Karpas-422 (cell line): ENCODE measurements at regions not wholly inside any gene's neighbourhood (a gene's known extent, or its start where the extent isn't known, plus 50 kb on each side); places are given as distances from the start of the nearest gene placed in this dataset.

Experiments
- DNase-seq: peaks from one replicate; pipeline ENCODE4 v3.0.0-alpha.2; 2015
- H2AFZ ChIP-seq: fragments of 200-600 bp; sonication (generic); 2 replicates; pipeline ENCODE4 v1.6.1; 2014; ENCODE audit warnings: antibody characterized with exemption, low read length, mixed read lengths
- H3K27ac ChIP-seq: fragments of 200-600 bp; sonication (generic); 2 replicates; pipeline ENCODE4 v1.5.1; 2014; ENCODE audit warnings: mild to moderate bottlenecking, low read length, moderate library complexity
- H3K27me3 ChIP-seq: fragments of 200-600 bp; sonication (generic); 2 replicates; pipeline ENCODE4 v1.6.1; 2014; ENCODE audit warnings: low read length, mixed read lengths
- H3K36me3 ChIP-seq: fragments of 200-600 bp; sonication (generic); 2 replicates; pipeline ENCODE4 v1.6.1; 2014; ENCODE audit warnings: low read length, mixed read lengths; ENCODE audit not compliant: insufficient read depth
- H3K4me1 ChIP-seq: fragments of 200-600 bp; sonication (generic); 2 replicates; pipeline ENCODE4 v1.6.1; 2014; ENCODE audit warnings: mild to moderate bottlenecking, low read length, mixed read lengths
- H3K4me2 ChIP-seq: fragments of 200-600 bp; sonication (generic); 2 replicates; pipeline ENCODE4 v1.6.1; 2014; ENCODE audit warnings: low read length, low read depth, mild to moderate bottlenecking; ENCODE audit not compliant: poor library complexity, severe bottlenecking
- H3K4me3 ChIP-seq: fragments of 200-600 bp; sonication (generic); 2 replicates; pipeline ENCODE4 v1.5.1; 2014; ENCODE audit warnings: mild to moderate bottlenecking, antibody characterized with exemption, low read length, mixed read lengths
- H3K79me2 ChIP-seq: fragments of 200-600 bp; sonication (generic); 2 replicates; pipeline ENCODE4 v1.6.1; 2014; ENCODE audit warnings: mild to moderate bottlenecking, low read length, mixed read lengths
- H3K9ac ChIP-seq: fragments of 200-600 bp; sonication (generic); 2 replicates; pipeline ENCODE4 v1.6.0; 2014; ENCODE audit warnings: low read length
- H3K9me2 ChIP-seq: fragments of 200-600 bp; sonication (generic), shearing (Covaris generic); replicated peaks from 2 replicates; pipeline ENCODE4 v1.6.0; 2014; ENCODE audit warnings: mild to moderate bottlenecking, low read length, moderate library complexity; ENCODE audit not compliant: insufficient read depth
- H3K9me3 ChIP-seq: fragments of 300-700, 200-600 bp; sonication (generic); 2 replicates; pipeline ENCODE4 v1.6.1; 2014; ENCODE audit warnings: low read length, mixed read lengths
- H4K20me1 ChIP-seq: fragments of 200-600 bp; sonication (generic); 2 replicates; pipeline ENCODE4 v1.6.1; 2014; ENCODE audit warnings: mild to moderate bottlenecking, antibody characterized with exemption, low read length, low read depth; ENCODE audit not compliant: insufficient read depth

DNA sequence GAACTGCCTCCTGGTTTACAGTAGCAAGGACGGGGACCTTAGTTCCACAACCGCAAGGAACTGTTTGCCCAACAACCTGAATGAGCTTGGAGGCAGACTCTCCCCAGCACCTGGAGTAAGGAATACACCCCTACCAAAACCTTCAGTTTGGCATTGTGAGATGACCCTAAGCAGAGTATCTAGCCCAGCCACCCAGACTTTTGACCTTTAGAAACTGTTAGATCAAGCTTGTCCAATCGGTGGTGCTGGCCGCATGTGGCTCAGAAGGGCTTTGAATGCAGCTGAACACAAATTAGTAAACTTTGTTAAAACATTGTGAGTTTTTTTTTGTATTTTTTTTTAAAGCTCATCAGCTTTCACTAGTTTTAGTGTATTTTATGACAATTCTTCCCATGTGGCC is 86.9 kb upstream of the C9orf72 start:
- Histone ChIP-seq H3K36me3 (no peaks in the 10 kb centered on the region), H3K79me2 (no peaks in the 10 kb centered on the region), H3K27me3 (no peaks in the 10 kb centered on the region), H4K20me1 (no peaks in the 10 kb centered on the region), H3K9me2 (no peaks in the 10 kb centered on the region), H3K9me3 (no peaks in the 10 kb centered on the region), H3K4me2 (no peak overlapping the region), H2AFZ (no peak overlapping the region), H3K4me1 (no peaks in the 10 kb centered on the region), H3K9ac (no peak overlapping the region), H3K4me3 (no peak overlapping the region), H3K27ac (no peak overlapping the region)
- no peak for DNase-seq

DNA sequence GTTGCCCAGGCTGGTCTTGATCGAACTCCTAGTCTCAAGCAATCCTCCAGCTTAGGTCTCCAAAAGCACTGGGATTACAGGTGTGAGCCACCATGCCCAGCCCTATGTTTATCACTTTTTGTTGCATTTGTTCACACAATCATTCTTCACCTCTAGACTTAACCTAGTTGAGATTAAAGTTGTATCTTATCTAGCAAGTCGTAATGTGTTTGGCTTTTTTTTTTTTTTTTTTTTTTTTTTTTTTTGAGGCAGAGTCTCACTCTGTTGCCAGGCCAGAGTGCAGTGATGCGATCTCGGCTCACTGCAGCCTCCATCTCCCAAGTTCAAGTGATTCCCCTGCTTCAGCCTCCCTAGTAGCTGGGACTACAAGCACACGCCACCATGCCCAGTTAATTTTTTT is 90.2 kb upstream of the C9orf72 start:
- Histone ChIP-seq H3K27me3 (no peaks in the 10 kb centered on the region), H3K9me2 (no peaks in the 10 kb centered on the region), H2AFZ (no peak overlapping the region), H3K4me1 (no peaks in the 10 kb centered on the region), H3K27ac (no peak overlapping the region), H3K9ac (no peak overlapping the region), H4K20me1 (no peaks in the 10 kb centered on the region), H3K36me3 (no peaks in the 10 kb centered on the region), H3K4me3 (no peak overlapping the region), H3K79me2 (no peaks in the 10 kb centered on the region), H3K4me2 (no peak overlapping the region), H3K9me3 (no peaks in the 10 kb centered on the region)
- DNase-seq: no peak

DNA sequence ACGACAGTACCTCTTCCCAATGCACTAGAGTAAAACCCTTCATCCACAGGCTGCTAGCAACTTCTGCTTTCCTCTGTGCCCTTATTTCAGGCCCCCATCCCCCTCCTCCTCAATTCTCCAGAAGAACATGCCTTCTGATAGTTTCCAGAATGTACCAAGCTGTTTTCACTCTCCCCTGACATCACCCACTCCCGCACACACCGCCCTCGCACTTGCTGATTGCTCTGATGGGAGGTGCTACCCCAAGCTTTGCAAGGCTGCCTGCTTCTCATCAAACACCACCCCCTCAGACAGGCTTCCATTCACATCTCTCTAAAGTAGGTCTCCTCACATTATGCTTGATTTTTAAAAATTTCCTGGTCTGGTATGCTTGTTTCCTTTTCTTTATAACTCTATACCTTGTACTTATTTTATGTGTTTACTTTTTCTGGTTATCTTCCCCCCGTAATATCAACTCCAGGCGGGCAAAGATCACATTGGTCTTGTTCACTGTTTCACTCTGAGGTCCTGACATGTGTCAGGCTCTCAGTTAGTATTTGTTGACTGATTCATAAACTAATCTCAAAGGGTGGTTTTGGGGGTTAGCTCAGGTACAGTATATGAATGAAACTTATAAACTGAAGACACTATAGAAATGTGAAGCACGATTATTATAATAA is 91.0 kb upstream of the C9orf72 start:
- H3K4me2 ChIP-seq: no peak overlapping the region
- no peak for DNase-seq
- H3K27ac ChIP-seq: no peak overlapping the region
- H3K4me3 ChIP-seq: no peak overlapping the region
- no peaks in the 10 kb centered on the region for H3K9me3 ChIP-seq
- H2AFZ ChIP-seq: no peak overlapping the region
- no peaks in the 10 kb centered on the region for H4K20me1 ChIP-seq
- no peaks in the 10 kb centered on the region for H3K36me3 ChIP-seq
- no peaks in the 10 kb centered on the region for H3K4me1 ChIP-seq
- H3K9me2 ChIP-seq: no peaks in the 10 kb centered on the region
- no peaks in the 10 kb centered on the region for H3K27me3 ChIP-seq
- H3K9ac ChIP-seq: no peak overlapping the region
- H3K79me2 ChIP-seq: no peaks in the 10 kb centered on the region

DNA sequence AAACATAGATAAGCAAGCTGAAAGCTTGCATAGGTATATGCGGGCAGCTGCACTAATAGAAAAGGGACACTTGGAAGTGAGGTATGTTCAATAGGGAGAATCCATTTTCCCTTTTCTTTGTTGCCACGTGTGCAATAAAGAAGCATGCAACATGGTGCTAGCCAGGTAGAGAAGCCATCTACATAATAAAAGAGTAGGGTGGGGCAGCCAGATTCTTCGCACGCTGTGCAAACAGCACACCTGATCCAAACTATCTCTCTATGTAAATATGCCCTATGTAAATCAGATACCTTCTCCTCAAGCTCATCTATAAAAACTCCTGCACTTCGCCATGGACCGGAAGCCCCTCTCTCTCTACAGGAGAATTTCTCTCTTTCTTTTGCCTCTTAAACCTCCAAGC is 91.9 kb upstream of the C9orf72 start:
- no peaks in the 10 kb centered on the region for H3K4me1 ChIP-seq
- H3K4me3 ChIP-seq: no peak overlapping the region
- H2AFZ ChIP-seq: no peak overlapping the region
- no peak for DNase-seq
- no peaks in the 10 kb centered on the region for H4K20me1 ChIP-seq
- H3K9me3 ChIP-seq: no peaks in the 10 kb centered on the region
- no peaks in the 10 kb centered on the region for H3K79me2 ChIP-seq
- H3K4me2 ChIP-seq: no peak overlapping the region
- no peak overlapping the region for H3K9ac ChIP-seq
- no peaks in the 10 kb centered on the region for H3K27me3 ChIP-seq
- no peak overlapping the region for H3K27ac ChIP-seq
- H3K9me2 ChIP-seq: no peaks in the 10 kb centered on the region
- no peaks in the 10 kb centered on the region for H3K36me3 ChIP-seq

DNA sequence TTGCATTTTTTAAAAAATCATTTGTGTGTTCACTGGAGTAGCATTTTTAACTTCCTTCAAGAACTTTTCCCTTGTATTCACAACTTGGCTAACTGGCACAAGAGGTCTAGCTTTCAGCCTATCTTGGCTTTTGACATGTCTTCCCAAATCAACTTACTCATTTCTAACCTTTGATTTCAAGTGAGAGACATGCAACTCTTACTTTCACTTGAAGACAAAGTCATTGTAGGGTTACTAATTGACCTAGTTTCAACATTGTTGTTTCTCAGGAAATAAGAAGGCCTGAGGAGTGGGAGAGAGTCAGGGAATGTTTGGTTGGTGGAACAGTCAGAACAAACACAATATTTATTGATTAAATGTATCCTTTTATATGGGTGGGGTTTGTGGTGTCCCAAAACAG is 95.0 kb upstream of the C9orf72 start:
- Histone ChIP-seq H3K4me3 (no peak overlapping the region), H3K9me3 (no peaks in the 10 kb centered on the region), H3K79me2 (no peaks in the 10 kb centered on the region), H4K20me1 (no peaks in the 10 kb centered on the region), H3K9me2 (no peaks in the 10 kb centered on the region), H3K36me3 (no peaks in the 10 kb centered on the region), H3K27me3 (no peaks in the 10 kb centered on the region), H3K27ac (no peak overlapping the region), H3K9ac (no peak overlapping the region), H2AFZ (no peak overlapping the region), H3K4me2 (no peak overlapping the region), H3K4me1 (no peaks in the 10 kb centered on the region)
- DNase-seq: no peak

DNA sequence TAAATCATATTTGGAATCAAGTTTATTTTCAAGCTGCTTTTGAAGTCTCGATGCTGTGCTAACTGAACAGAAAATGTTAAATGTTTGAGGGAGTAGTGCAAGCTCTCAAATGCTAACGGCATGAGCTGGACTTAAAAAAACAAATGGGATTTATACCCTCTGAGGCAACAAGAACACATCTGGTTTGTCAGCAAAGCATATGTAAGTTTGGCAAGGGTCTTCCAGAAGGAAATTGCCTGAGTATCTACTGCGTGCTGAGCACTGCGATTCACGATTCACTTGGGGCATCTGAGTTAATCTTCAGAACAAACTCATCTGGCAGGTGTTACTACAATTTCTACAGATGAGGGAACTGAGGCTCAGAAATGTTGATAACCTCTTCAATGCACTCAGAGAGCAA is 98.4 kb upstream of the C9orf72 start:
- no peak overlapping the region for H3K4me2 ChIP-seq
- H3K9ac ChIP-seq: no peak overlapping the region
- no peak overlapping the region for H3K27ac ChIP-seq
- H3K4me1 ChIP-seq: no peaks in the 10 kb centered on the region
- no peaks in the 10 kb centered on the region for H3K36me3 ChIP-seq
- no peak overlapping the region for H2AFZ ChIP-seq
- H3K4me3 ChIP-seq: no peak overlapping the region
- H3K9me2 ChIP-seq: no peaks in the 10 kb centered on the region
- no peaks in the 10 kb centered on the region for H3K9me3 ChIP-seq
- no peak for DNase-seq
- H3K27me3 ChIP-seq: no peaks in the 10 kb centered on the region
- H4K20me1 ChIP-seq: no peaks in the 10 kb centered on the region
- no peaks in the 10 kb centered on the region for H3K79me2 ChIP-seq

DNA sequence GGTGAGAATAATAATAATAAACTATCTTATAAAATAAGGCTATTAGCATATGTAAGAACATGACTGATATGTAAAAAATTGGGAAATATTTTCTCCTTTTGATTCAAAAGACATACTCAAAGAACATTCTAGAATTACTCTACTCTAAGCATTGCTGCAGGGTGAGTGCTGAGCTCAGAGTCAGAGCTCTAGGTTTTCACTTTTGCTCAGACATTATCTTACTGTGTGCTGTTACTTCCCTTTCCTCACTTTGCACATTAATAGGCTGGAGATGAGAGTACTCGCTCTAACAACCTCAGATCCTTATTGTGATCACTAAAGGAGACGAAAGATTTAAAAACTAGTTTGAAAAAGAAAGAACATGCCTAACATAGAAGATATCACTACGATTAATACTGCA is 99.4 kb upstream of the C9orf72 start:
- no peaks in the 10 kb centered on the region for H3K79me2 ChIP-seq
- H3K4me1 ChIP-seq: no peaks in the 10 kb centered on the region
- no peaks in the 10 kb centered on the region for H3K27me3 ChIP-seq
- H3K9ac ChIP-seq: no peak overlapping the region
- no peak overlapping the region for H3K4me2 ChIP-seq
- H3K9me3 ChIP-seq: no peaks in the 10 kb centered on the region
- H3K27ac ChIP-seq: no peak overlapping the region
- H3K4me3 ChIP-seq: no peak overlapping the region
- no peaks in the 10 kb centered on the region for H3K9me2 ChIP-seq
- no peak overlapping the region for H2AFZ ChIP-seq
- DNase-seq: no peak
- H4K20me1 ChIP-seq: no peaks in the 10 kb centered on the region
- H3K36me3 ChIP-seq: no peaks in the 10 kb centered on the region

DNA sequence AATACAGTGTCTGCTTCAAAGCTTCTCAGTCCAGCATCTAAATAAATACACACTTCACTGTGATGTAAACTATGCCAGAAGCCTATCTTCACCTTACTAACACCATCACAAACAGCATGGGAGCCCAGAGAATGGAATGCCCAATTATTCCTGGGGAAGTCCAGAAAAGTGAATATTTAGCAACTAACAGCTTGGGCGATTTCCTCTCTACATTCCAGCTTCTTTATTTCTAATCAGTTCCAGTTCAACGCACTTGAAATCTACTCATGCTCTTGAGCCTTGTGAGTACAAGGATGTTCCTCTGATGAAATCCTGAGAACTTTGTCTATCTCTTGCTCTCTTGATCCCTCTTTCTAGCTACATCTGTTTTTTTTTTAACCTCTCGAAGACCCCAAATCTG is 100.4 kb upstream of the C9orf72 start:
- H3K27me3 ChIP-seq: no peaks in the 10 kb centered on the region
- no peaks in the 10 kb centered on the region for H3K79me2 ChIP-seq
- H3K4me2 ChIP-seq: no peak overlapping the region
- no peak overlapping the region for H3K27ac ChIP-seq
- H3K9ac ChIP-seq: no peak overlapping the region
- no peaks in the 10 kb centered on the region for H3K9me3 ChIP-seq
- no peak overlapping the region for H2AFZ ChIP-seq
- no peaks in the 10 kb centered on the region for H4K20me1 ChIP-seq
- no peaks in the 10 kb centered on the region for H3K4me1 ChIP-seq
- H3K36me3 ChIP-seq: no peaks in the 10 kb centered on the region
- no peaks in the 10 kb centered on the region for H3K9me2 ChIP-seq
- no peak for DNase-seq
- no peak overlapping the region for H3K4me3 ChIP-seq

DNA sequence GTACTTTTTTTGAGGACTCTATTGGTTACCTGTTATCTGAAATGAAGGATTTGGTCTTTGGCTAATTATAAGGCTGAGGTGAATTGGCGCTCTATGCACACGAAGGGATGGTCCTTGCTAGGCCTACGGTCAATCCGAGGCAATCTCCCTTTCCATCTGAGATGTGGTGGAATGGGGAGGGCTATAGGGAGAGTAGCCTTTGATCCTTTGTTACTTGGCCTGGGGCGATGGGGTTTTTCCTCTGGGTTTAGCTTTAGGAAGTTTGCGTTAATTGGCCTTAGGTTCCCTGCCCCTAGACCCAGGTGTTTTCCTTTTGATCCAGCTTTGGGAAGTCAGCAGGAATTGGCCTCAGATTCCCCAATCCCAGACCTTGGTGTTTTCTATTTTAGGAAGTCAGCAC is 102.1 kb upstream of the C9orf72 start:
- H3K4me3 ChIP-seq: no peak overlapping the region
- H3K4me2 ChIP-seq: no peak overlapping the region
- H3K79me2 ChIP-seq: no peaks in the 10 kb centered on the region
- H3K9me3 ChIP-seq: no peaks in the 10 kb centered on the region
- H3K9me2 ChIP-seq: no peaks in the 10 kb centered on the region
- no peaks in the 10 kb centered on the region for H3K27me3 ChIP-seq
- no peak for DNase-seq
- H2AFZ ChIP-seq: no peak overlapping the region
- no peaks in the 10 kb centered on the region for H3K4me1 ChIP-seq
- H3K36me3 ChIP-seq: no peaks in the 10 kb centered on the region
- H4K20me1 ChIP-seq: no peaks in the 10 kb centered on the region
- no peak overlapping the region for H3K9ac ChIP-seq
- H3K27ac ChIP-seq: no peak overlapping the region
